ENCODE measurements at regions not wholly inside any gene's neighbourhood (a gene's known extent, or its start where the extent isn't known, plus 50 kb on each side); places are given as distances from the start of the nearest gene placed in this dataset.

GRCh38 chr6:104126315-104127005 is 733.3 kb downstream of the HACE1 start (continued):
- TF ChIP-seq ZNF277 (CRISPR knock-in tag; IDR thresholded peaks at IDR 0.05; ENCODE audit: borderline replicate concordance): no peak

GRCh38 chr6:104123227-104123626 is 736.5 kb downstream of the HACE1 start:
- no peak for ATAC-seq
- no peaks in the 10 kb centered on the region for H3K79me2 ChIP-seq (ENCODE audit: control insufficient read depth, insufficient read depth, low read length)
- in situ Hi-C loops (cut with MboI) (no loop called here), intact Hi-C loops (cut with micrococcal nuclease) (no loop called here)
- no TSS peak for BruUV-seq (replicated peaks)
- no peak overlapping the region for H2AFZ ChIP-seq (ENCODE audit: low read depth, low read length)
- FAIRE-seq: no peak
- DNase-seq (ENCODE audit: extremely low read depth in 1 of 4, low spot score in 3 of 4): no peak
- POLR2A ChIA-PET: no interaction called here
- CTCF ChIA-PET (ENCODE audit: low intra/inter-chr PET ratio): no interaction called here
- H3K4me3 ChIP-seq: no peak overlapping the region
- no peak overlapping the region for H3K9ac ChIP-seq (ENCODE audit: insufficient read depth in 1 of 2, low read depth in 2 of 2, low read length in 2 of 2)
- no peaks in the 10 kb centered on the region; the same call in 1 of the 2 replicates for H3K9me3 ChIP-seq (replicated peaks; ENCODE audit: control insufficient read depth, insufficient read depth, low read depth, low read length)
- no peaks in the 10 kb centered on the region for H3K9me1 ChIP-seq (ENCODE audit: control insufficient read depth, insufficient read depth, low read length)
- H4K20me1 ChIP-seq (replicated peaks; ENCODE audit: control insufficient read depth, insufficient read depth, low read length): no peaks in the 10 kb centered on the region
- no peaks in the 10 kb centered on the region for H3K4me1 ChIP-seq (replicated peaks in 1 of 2; ENCODE audit: control insufficient read depth in 2 of 2, insufficient read depth in 2 of 2, low read length in 2 of 2)
- H3K27ac ChIP-seq (ENCODE audit: extremely low read depth, low read depth, low read length): no peak overlapping the region
- no peaks in the 10 kb centered on the region for H3K27me3 ChIP-seq (ENCODE audit: control insufficient read depth in 2 of 2, insufficient read depth in 2 of 2, low read length in 2 of 2)
- 0% methylated on average over 1 of the region's 1 CpG for WGBS (ENCODE audit: insufficient coverage, low coverage, missing lambda C conversion rate)
- H3K4me2 ChIP-seq (ENCODE audit: insufficient read depth, low read length): no peak overlapping the region
- H3K36me3 ChIP-seq (ENCODE audit: control insufficient read depth, insufficient read depth, low read length): no peaks in the 10 kb centered on the region
- TF ChIP-seq MED1 (CRISPR knock-in tag; IDR thresholded peaks at IDR 0.05; ENCODE audit: borderline replicate concordance) (no peak), ATF3 (IDR thresholded peaks at IDR 0.05) (no peak), ATF3 (CRISPR knock-in tag; conservative IDR thresholded peaks at IDR 0.05) (no peak), RBFOX2 (IDR thresholded peaks at IDR 0.05; ENCODE audit: low read depth, low read length) (no peak), SP1 (CRISPR knock-in tag; IDR thresholded peaks at IDR 0.05) (no peak), ZSCAN29 (IDR thresholded peaks at IDR 0.05) (no peak), CBX2 (IDR thresholded peaks at IDR 0.05; ENCODE audit: insufficient read depth, low read length, poor library complexity, severe bottlenecking) (no peak), ZNF143 (CRISPR knock-in tag; IDR thresholded peaks at IDR 0.05) (no peak), SNRNP70 (optimal IDR thresholded peaks at IDR 0.05; ENCODE audit: low read depth, low read length) (no peak), FUS (optimal IDR thresholded peaks at IDR 0.05; ENCODE audit: low read depth, low read length) (no peak), TBP (optimal IDR thresholded peaks at IDR 0.05; ENCODE audit: low read depth, low read length) (no peak), RAD51 (IDR thresholded peaks at IDR 0.05; ENCODE audit: borderline replicate concordance, low read depth) (no peak), IRF9 (tag; IDR thresholded peaks at IDR 0.05) (no peak), ZNF384 (IDR thresholded peaks at IDR 0.05; ENCODE audit: low read depth, low read length) (no peak), CLOCK (CRISPR knock-in tag; IDR thresholded peaks at IDR 0.05; ENCODE audit: borderline replicate concordance) (no peak)
